CD4-positive, CD25-positive, alpha-beta regulatory T cell (primary cell): ENCODE measurements at regions not wholly inside any gene's neighbourhood (a gene's known extent, or its start where the extent isn't known, plus 50 kb on each side); places are given as distances from the start of the nearest gene placed in this dataset.

Experiments used
- ATAC-seq, 2 donors: fragments of 150-1000 bp; cut with Tn5 transposase; one replicate each; pipeline ENCODE4 v1.10.0; 2021; ENCODE audit warnings: low read depth in 2 of 2, moderate number of reproducible peaks in 2 of 2, moderate library complexity in 1 of 2
- DNase-seq, 3 donors: peaks; one replicate each; pipeline versions ENCODE4 v3.0.0 to v3.0.0-alpha.2; 2012 to 2022; ENCODE audit warnings: mixed read lengths in 1 of 3
- H3K27ac ChIP-seq: one replicate; pipeline ENCODE4 v1.7.0; 2013; ENCODE audit warnings: mild to moderate bottlenecking, low read length; ENCODE audit not compliant: insufficient read depth, poor library complexity, severe bottlenecking
- H3K27me3 ChIP-seq: one replicate; pipeline ENCODE4 v1.7.0; 2013; ENCODE audit warnings: low read length; ENCODE audit not compliant: control insufficient read depth, insufficient read depth
- H3K36me3 ChIP-seq: one replicate; pipeline ENCODE4 v1.7.0; 2013; ENCODE audit warnings: mild to moderate bottlenecking, low read length, moderate library complexity; ENCODE audit not compliant: control insufficient read depth, insufficient read depth
- H3K4me1 ChIP-seq: 2 replicates; pipeline ENCODE4 v1.7.0; 2013; ENCODE audit warnings: mild to moderate bottlenecking, low read length; ENCODE audit not compliant: insufficient read depth, control insufficient read depth, poor library complexity, severe bottlenecking
- H3K4me3 ChIP-seq: one replicate; pipeline ENCODE4 v1.7.0; 2013; ENCODE audit warnings: low read depth, mild to moderate bottlenecking, low read length, moderate library complexity
- H3K9me3 ChIP-seq, 2 experiments: 1 replicate in 1 of 2; 2 replicates in 1 of 2; pipeline ENCODE4 v1.7.0; 2013; ENCODE audit warnings: low read length in 2 of 2, mild to moderate bottlenecking in 1 of 2, moderate library complexity in 1 of 2; ENCODE audit not compliant: control insufficient read depth in 2 of 2
- H3K27ac Mint-ChIP-seq, 3 donors: one replicate each; pipeline ENCODE4 v1.8.0; 2020 to 2022; ENCODE audit warnings: mild to moderate bottlenecking in 3 of 3, mixed read lengths in 3 of 3, moderate library complexity in 2 of 3
- H3K27me3 Mint-ChIP-seq: one replicate; pipeline ENCODE4 v1.8.0; 2022; ENCODE audit warnings: mild to moderate bottlenecking, mixed read lengths
- H3K36me3 Mint-ChIP-seq: one replicate; pipeline ENCODE4 v1.8.0; 2020; ENCODE audit warnings: mixed read lengths
- H3K4me1 Mint-ChIP-seq, 4 donors: one replicate each; pipeline ENCODE4 v1.8.0; 2020 to 2022; ENCODE audit warnings: mixed read lengths in 4 of 4, mild to moderate bottlenecking in 1 of 4
- H3K4me3 Mint-ChIP-seq, 4 donors: one replicate each; pipeline ENCODE4 v1.8.0; 2020 to 2022; ENCODE audit warnings: mild to moderate bottlenecking in 4 of 4, mixed read lengths in 4 of 4, moderate library complexity in 3 of 4
- H3K9me3 Mint-ChIP-seq, 7 donors: one replicate each; pipeline ENCODE4 v1.8.0; 2020 to 2022; ENCODE audit warnings: mixed read lengths in 7 of 7, mild to moderate bottlenecking in 3 of 7, moderate library complexity in 2 of 7

- H3K4me3 ChIP-seq = no peak overlapping the region
- no peaks in the 10 kb centered on the region for H3K36me3 Mint-ChIP-seq
- H3K4me1 ChIP-seq = no peaks in the 10 kb centered on the region
- H3K27me3 ChIP-seq = no peaks in the 10 kb centered on the region
- H3K27ac ChIP-seq = no peak overlapping the region
- no peak for ATAC-seq
- H3K4me3 Mint-ChIP-seq = no peak overlapping the region
- H3K4me1 Mint-ChIP-seq = peaks cover 0 to 2% (median 0%) of the 10 kb centered on the region in 4 donors
- H3K9me3 ChIP-seq = no peaks in the 10 kb centered on the region
- no peak overlapping the region for H3K27ac Mint-ChIP-seq
- DNase-seq = no peak
- no peaks in the 10 kb centered on the region for H3K9me3 Mint-ChIP-seq
- H3K36me3 ChIP-seq = no peaks in the 10 kb centered on the region
- H3K27me3 Mint-ChIP-seq = peaks cover 29% of the 10 kb centered on the region
Observed at GRCh38 chr15:60086681-60087429, 82.7 kb downstream of the FOXB1 start.

GRCh38 chr15:60087561-60087960 is 83.5 kb downstream of the FOXB1 start:
- Histone ChIP-seq H3K27ac (no peak overlapping the region), H3K4me1 (no peaks in the 10 kb centered on the region), H3K4me3 (no peak overlapping the region), H3K27me3 (no peaks in the 10 kb centered on the region), H3K9me3 (no peaks in the 10 kb centered on the region), H3K36me3 (no peaks in the 10 kb centered on the region)
- Mint-ChIP-seq H3K4me1 (peaks cover 0 to 2% (median 0%) of the 10 kb centered on the region in 4 donors), H3K27me3 (peaks cover 22% of the 10 kb centered on the region), H3K9me3 (no peaks in the 10 kb centered on the region), H3K4me3 (no peak overlapping the region), H3K36me3 (no peaks in the 10 kb centered on the region), H3K27ac (no peak overlapping the region)
- DNase-seq (no peak), ATAC-seq (no peak)

- DNase-seq = no peak
- ATAC-seq = no peak
- Mint-ChIP-seq H3K27me3 (peaks cover 20% of the 10 kb centered on the region), H3K4me3 (no peak overlapping the region), H3K36me3 (no peaks in the 10 kb centered on the region), H3K27ac (no peak overlapping the region), H3K9me3 (no peaks in the 10 kb centered on the region), H3K4me1 (peaks cover 0 to 2% (median 0%) of the 10 kb centered on the region in 4 donors)
- Histone ChIP-seq H3K4me3 (no peak overlapping the region), H3K27ac (no peak overlapping the region), H3K27me3 (peaks cover 2% of the 10 kb centered on the region), H3K9me3 (no peaks in the 10 kb centered on the region), H3K36me3 (no peaks in the 10 kb centered on the region), H3K4me1 (no peaks in the 10 kb centered on the region)
Observed at GRCh38 chr15:60090747-60091146, 86.6 kb downstream of the FOXB1 start.

- Mint-ChIP-seq H3K36me3 (no peaks in the 10 kb centered on the region), H3K9me3 (no peaks in the 10 kb centered on the region), H3K27ac (no peak overlapping the region), H3K4me1 (peaks cover 0 to 2% (median 0%) of the 10 kb centered on the region in 4 donors), H3K4me3 (no peak overlapping the region), H3K27me3 (peaks cover 20% of the 10 kb centered on the region)
- Histone ChIP-seq H3K36me3 (no peaks in the 10 kb centered on the region), H3K4me1 (no peaks in the 10 kb centered on the region), H3K9me3 (no peaks in the 10 kb centered on the region), H3K4me3 (no peak overlapping the region), H3K27ac (no peak overlapping the region), H3K27me3 (peaks cover 2% of the 10 kb centered on the region)
- ATAC-seq = no peak
- no peak for DNase-seq
Observed at GRCh38 chr15:60091157-60091556, 87.0 kb downstream of the FOXB1 start.

- Histone ChIP-seq H3K4me1 (no peaks in the 10 kb centered on the region), H3K9me3 (peaks cover 0 to 2% of the 10 kb centered on the region in 2 experiments), H3K36me3 (no peaks in the 10 kb centered on the region), H3K27ac (no peak overlapping the region), H3K4me3 (no peak overlapping the region), H3K27me3 (peaks cover 2% of the 10 kb centered on the region)
- no peak overlapping the region for H3K4me3 Mint-ChIP-seq
- H3K4me1 Mint-ChIP-seq = peaks cover 0 to 2% (median 0%) of the 10 kb centered on the region in 4 donors
- no peak overlapping the region for H3K27ac Mint-ChIP-seq
- peaks cover 0 to 2% (median 0%) of the 10 kb centered on the region in 7 donors for H3K9me3 Mint-ChIP-seq
- no peak for ATAC-seq
- no peak for DNase-seq
- peaks cover 20% of the 10 kb centered on the region for H3K27me3 Mint-ChIP-seq
- H3K36me3 Mint-ChIP-seq = no peaks in the 10 kb centered on the region
Observed at GRCh38 chr15:60091911-60092310, 87.8 kb downstream of the FOXB1 start.

- H3K27me3 Mint-ChIP-seq = peaks cover 16% of the 10 kb centered on the region
- H3K4me1 Mint-ChIP-seq = peaks cover 0 to 2% (median 0%) of the 10 kb centered on the region in 4 donors
- H3K9me3 ChIP-seq = peaks cover 0 to 6% of the 10 kb centered on the region in 2 experiments
- peaks cover 0 to 2% (median 0%) of the 10 kb centered on the region in 7 donors for H3K9me3 Mint-ChIP-seq
- no peaks in the 10 kb centered on the region for H3K36me3 Mint-ChIP-seq
- peaks cover 2% of the 10 kb centered on the region for H3K27me3 ChIP-seq
- no peak overlapping the region for H3K4me3 ChIP-seq
- DNase-seq (no peak), ATAC-seq (no peak)
- no peaks in the 10 kb centered on the region for H3K4me1 ChIP-seq
- H3K27ac ChIP-seq = no peak overlapping the region
- no peak overlapping the region for H3K27ac Mint-ChIP-seq
- no peaks in the 10 kb centered on the region for H3K36me3 ChIP-seq
- no peak overlapping the region for H3K4me3 Mint-ChIP-seq
Observed at GRCh38 chr15:60093273-60094067, 89.4 kb downstream of the FOXB1 start.

- H3K36me3 Mint-ChIP-seq = no peaks in the 10 kb centered on the region
- H3K27ac ChIP-seq = no peak overlapping the region
Observed at GRCh38 chr15:60095711-60096110, 91.6 kb downstream of the FOXB1 start.

More at GRCh38 chr15:60095711-60096110, 91.6 kb downstream of the FOXB1 start:
- H3K36me3 ChIP-seq = no peaks in the 10 kb centered on the region
- ATAC-seq (no peak), DNase-seq (no peak)
- H3K4me1 ChIP-seq = no peaks in the 10 kb centered on the region
- Mint-ChIP-seq H3K9me3 (peaks cover 0 to 2% (median 0%) of the 10 kb centered on the region in 7 donors), H3K27me3 (peaks cover 9% of the 10 kb centered on the region), H3K27ac (no peak overlapping the region), H3K4me3 (no peak overlapping the region), H3K4me1 (peaks cover 0 to 2% (median 0%) of the 10 kb centered on the region in 4 donors)
- peaks cover 0 to 6% of the 10 kb centered on the region in 2 experiments for H3K9me3 ChIP-seq
- H3K4me3 ChIP-seq = no peak overlapping the region
- H3K27me3 ChIP-seq = peaks cover 5% of the 10 kb centered on the region
